Spleen (tissue), 11 donors: ENCODE measurements at regions not wholly inside any gene's neighbourhood (a gene's known extent, or its start where the extent isn't known, plus 50 kb on each side); places are given as distances from the start of the nearest gene placed in this dataset.

ENCODE experiments used
- DNase-seq: peaks from one replicate; pipeline ENCODE4 v3.0.0-alpha.2; 2020
- H3K27ac ChIP-seq, 8 donors: fragments of 200-600 bp; sonication (generic) in 7 of 8; 1 replicate in 4 of 8; 2 replicates in 4 of 8; pipeline versions ENCODE4 v1.5.0 to v1.8.0; 2016 to 2021; ENCODE audit warnings: inconsistent platforms in 4 of 8, mild to moderate bottlenecking in 4 of 8, moderate library complexity in 1 of 8
- H3K27me3 ChIP-seq, 7 donors: fragments of 200-600 bp; sonication (generic) in 6 of 7; replicated peaks in 1 of 7; 1 replicate in 4 of 7; 2 replicates in 3 of 7; pipeline versions ENCODE4 v1.5.0 to v1.8.0; 2016 to 2021; ENCODE audit warnings: inconsistent platforms in 3 of 7, mild to moderate bottlenecking in 1 of 7
- H3K36me3 ChIP-seq, 6 donors: fragments of 200-600 bp; sonication (generic) in 5 of 6; 1 replicate in 4 of 6; 2 replicates in 2 of 6; pipeline versions ENCODE4 v1.5.0 to v1.8.0; 2016 to 2021; ENCODE audit warnings: inconsistent platforms in 2 of 6
- H3K4me1 ChIP-seq, 6 donors: fragments of 200-600 bp; sonication (generic) in 5 of 6; 1 replicate in 3 of 6; 2 replicates in 3 of 6; pipeline versions ENCODE4 v1.5.0 to v1.8.0; 2016 to 2021; ENCODE audit warnings: inconsistent platforms in 3 of 6
- H3K4me3 ChIP-seq, 8 donors: fragments of 200-600 bp; sonication (generic) in 7 of 8; 1 replicate in 4 of 8; 2 replicates in 4 of 8; pipeline versions ENCODE4 v1.5.0 to v1.8.0; 2016 to 2021; ENCODE audit warnings: inconsistent platforms in 4 of 8, mild to moderate bottlenecking in 4 of 8, moderate library complexity in 2 of 8
- H3K9me3 ChIP-seq, 8 donors: fragments of 200-600 bp; sonication (generic) in 7 of 8; 1 replicate in 4 of 8; 2 replicates in 4 of 8; pipeline versions ENCODE4 v1.5.0 to v1.8.0; 2016 to 2021; ENCODE audit warnings: inconsistent platforms in 4 of 8
- CTCF ChIP-seq, 11 experiments: fragments of 200-600 bp in 7 of 11; fragments of 450-650 bp in 4 of 11; sonication (generic) in 4 of 11; IDR thresholded peaks in 8 of 11; conservative IDR thresholded peaks in 3 of 11; 1 replicate in 7 of 11; 2 replicates in 4 of 11; pipeline versions ENCODE4 v1.4.0 to v1.8.0; 2016 to 2021; ENCODE audit warnings: antibody characterized with exemption in 11 of 11, inconsistent platforms in 4 of 11, mild to moderate bottlenecking in 1 of 11
- POLR2A ChIP-seq, 3 donors: fragments of 450-650 bp; IDR thresholded peaks; one replicate each; pipeline ENCODE4 v1.5.1; 2017; ENCODE audit warnings: antibody characterized with exemption in 3 of 3, mild to moderate bottlenecking in 1 of 3
- POLR2AphosphoS5 ChIP-seq, 3 donors: sonication (generic); formaldehyde crosslinking; IDR thresholded peaks; one replicate each; pipeline ENCODE4 v1.5.1; 2017; ENCODE audit warnings: antibody characterized with exemption in 3 of 3
- WGBS, 5 donors: extraction: QIAGEN DNeasy Blood & Tissue Kit in 3 of 5; methylation state at CpG; one replicate each; pipeline versions ENCODE4 v1.1.5 to v1.1.7; 2013 to 2018; 5-methylcytosine and 5-hydroxymethylcytosine counted together
- intact Hi-C: fragments of 100-400 bp; cut with DNase I; formaldehyde crosslinking; loops from one replicate; pipeline ENCODE4 v1.15.0; 2023; ENCODE audit warnings: low total_unique reads
- donor health status: healthy with polysubstance abuse.
- donor health status: DM: no; HTN: no; CAD: no; lungs with moderate emphysema.
- donor health status: DM: no; HTN: no; CAD: no.
- donor health status: Bipolar disorder and iron deficiency.
- donor health status: healthy.
- donor health status: DM: no; HTN: no; CAD: no.
- donor health status: DM: yes; HTN: yes; CAD: no.

GRCh38 chr9:109919736-109920408 is 139.9 kb downstream of the PALM2AKAP2 start:
- Histone ChIP-seq H3K36me3 (no peaks in the 10 kb centered on the region), H3K27ac (peak overlapping the region in 4 of 8 donors; percentile 37 to 79 (median 72)), H3K4me3 (no peak overlapping the region), H3K4me1 (peaks cover 0 to 70% (median 26%) of the 10 kb centered on the region in 6 donors), H3K9me3 (no peaks in the 10 kb centered on the region), H3K27me3 (no peaks in the 10 kb centered on the region)
- no peak for DNase-seq
- WGBS, 5 donors, result 93 to 97% (median 96%) methylated on average over 2 of the region's 2 CpGs
- TF ChIP-seq POLR2A (IDR thresholded peaks at IDR 0.05), result no peak
- intact Hi-C loops, result loop anchor here (5.0 kb wide), 1 partner anchor 47 kb away; no protein-coding TSS in a partner anchor

GRCh38 chr9:109922617-109923470 is 142.8 kb downstream of the PALM2AKAP2 start:
- intact Hi-C loops, result no loop called here
- peak overlapping the region in 6 of 8 donors; percentile 9 to 55 (median 44) for H3K27ac ChIP-seq
- WGBS, 5 donors, result 70 to 81% (median 75%) methylated on average over 2 of the region's 2 CpGs
- no peak for TF ChIP-seq CTCF (IDR thresholded peaks at IDR 0.05 in 8 of 11, conservative IDR thresholded peaks at IDR 0.05 in 3 of 11)
- no peak for TF ChIP-seq POLR2A (IDR thresholded peaks at IDR 0.05)
- TF ChIP-seq POLR2AphosphoS5 (IDR thresholded peaks at IDR 0.05), result no peak
- H3K36me3 ChIP-seq, result no peaks in the 10 kb centered on the region
- H3K27me3 ChIP-seq, result no peaks in the 10 kb centered on the region
- no peak overlapping the region for H3K4me3 ChIP-seq
- DNase-seq, result no peak
- H3K4me1 ChIP-seq, result peaks cover 0 to 51% (median 25%) of the 10 kb centered on the region in 6 donors
- H3K9me3 ChIP-seq, result no peaks in the 10 kb centered on the region

GRCh38 chr9:109923471-109923760 is 143.4 kb downstream of the PALM2AKAP2 start:
- H3K4me1 ChIP-seq, result peaks cover 0 to 45% (median 19%) of the 10 kb centered on the region in 6 donors
- peak overlapping the region in 7 of 8 donors; percentile 9 to 55 (median 39) for H3K27ac ChIP-seq
- no peak overlapping the region for H3K4me3 ChIP-seq
- H3K9me3 ChIP-seq, result no peaks in the 10 kb centered on the region
- H3K27me3 ChIP-seq, result no peaks in the 10 kb centered on the region
- H3K36me3 ChIP-seq, result no peaks in the 10 kb centered on the region
- intact Hi-C loops, result no loop called here
- no peak for DNase-seq
- 67 to 81% (median 72%) methylated on average over 5 of the region's 5 CpGs for WGBS, 5 donors
- TF ChIP-seq POLR2AphosphoS5 (IDR thresholded peaks at IDR 0.05), result peak in 1 of 3 donors; percentile 18
- no peak for TF ChIP-seq POLR2A (IDR thresholded peaks at IDR 0.05)

GRCh38 chr9:109923806-109924205 is 143.8 kb downstream of the PALM2AKAP2 start:
- H3K27me3 ChIP-seq, result no peaks in the 10 kb centered on the region
- no peaks in the 10 kb centered on the region for H3K9me3 ChIP-seq
- H3K36me3 ChIP-seq, result no peaks in the 10 kb centered on the region
- 74 to 83% (median 80%) methylated on average over 3 of the region's 3 CpGs for WGBS, 5 donors
- H3K4me3 ChIP-seq, result no peak overlapping the region
- intact Hi-C loops, result no loop called here
- peak overlapping the region in 5 of 8 donors; percentile 9 to 55 (median 39) for H3K27ac ChIP-seq
- no peak for DNase-seq
- peaks cover 0 to 42% (median 16%) of the 10 kb centered on the region in 6 donors for H3K4me1 ChIP-seq
- no peak for TF ChIP-seq POLR2A (IDR thresholded peaks at IDR 0.05)
- TF ChIP-seq CTCF (IDR thresholded peaks at IDR 0.05 in 8 of 11, conservative IDR thresholded peaks at IDR 0.05 in 3 of 11), result no peak
- no peak for TF ChIP-seq POLR2AphosphoS5 (IDR thresholded peaks at IDR 0.05)

GRCh38 chr9:109925799-109926198 is 145.8 kb downstream of the PALM2AKAP2 start:
- DNase-seq, result no peak
- no peak for TF ChIP-seq POLR2AphosphoS5 (IDR thresholded peaks at IDR 0.05)
- TF ChIP-seq POLR2A (IDR thresholded peaks at IDR 0.05), result no peak
- no peak for TF ChIP-seq CTCF (IDR thresholded peaks at IDR 0.05 in 8 of 11, conservative IDR thresholded peaks at IDR 0.05 in 3 of 11)
- no peaks in the 10 kb centered on the region for H3K9me3 ChIP-seq
- 65 to 80% (median 76%) methylated on average over 2 of the region's 2 CpGs for WGBS, 5 donors
- intact Hi-C loops, result no loop called here
- H3K27me3 ChIP-seq, result no peaks in the 10 kb centered on the region
- no peak overlapping the region for H3K4me3 ChIP-seq
- peaks cover 0 to 24% (median 10%) of the 10 kb centered on the region in 6 donors for H3K4me1 ChIP-seq
- H3K36me3 ChIP-seq, result no peaks in the 10 kb centered on the region
- H3K27ac ChIP-seq, result peak overlapping the region in 4 of 8 donors; percentile 2 to 47 (median 36)
